HG03354 (cell line): ENCODE measurements at regions not wholly inside any gene's neighbourhood (a gene's known extent, or its start where the extent isn't known, plus 50 kb on each side); places are given as distances from the start of the nearest gene placed in this dataset.

Experiments
- ATAC-seq: cut with Tn5 transposase; IDR thresholded peaks from one replicate; pipeline ENCODE4 v1.9.1; 2021; ENCODE audit warnings: mild to moderate bottlenecking; ENCODE audit not compliant: unreplicated experiment, poor library complexity, severe bottlenecking

DNA sequence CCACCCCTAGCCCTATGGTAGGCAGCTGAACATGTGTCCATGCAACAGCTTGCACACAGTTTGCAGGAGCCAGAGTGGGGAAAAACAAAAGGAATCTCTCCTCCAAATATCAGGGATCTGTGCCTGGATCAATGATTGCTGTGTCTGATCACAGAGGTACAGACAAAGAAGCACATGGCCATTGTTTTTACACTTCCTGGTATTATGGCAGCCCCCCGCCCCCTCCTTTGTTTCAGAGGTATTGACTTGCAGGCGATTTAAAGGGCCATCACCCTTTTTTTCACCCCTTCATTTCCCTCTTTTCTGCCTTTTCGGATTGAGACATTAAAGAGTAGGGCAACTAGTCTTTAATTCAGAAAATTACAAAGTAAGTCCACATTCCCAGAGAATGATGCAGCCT, 453.0 kb upstream of the LUZP2 start:
- ATAC-seq, result no peak

DNA sequence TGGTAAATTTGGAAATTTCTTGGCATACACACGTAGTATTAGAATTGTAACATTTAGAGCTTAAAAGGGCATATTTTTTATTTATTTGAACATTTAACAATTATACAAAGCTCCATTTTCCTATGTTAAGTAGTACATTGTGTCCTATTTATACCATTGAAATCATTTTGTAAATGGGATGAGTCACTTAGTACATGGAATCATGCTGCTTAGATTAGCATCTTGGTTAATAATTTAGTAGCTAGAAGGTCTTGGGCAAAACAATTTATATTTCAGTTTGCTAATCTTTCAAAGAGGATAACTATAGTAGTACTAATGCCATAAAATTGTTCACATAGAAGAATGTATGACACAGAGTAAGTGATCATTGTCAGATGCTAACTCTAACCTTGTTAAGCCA, 450.1 kb upstream of the LUZP2 start:
- no peak for ATAC-seq

DNA sequence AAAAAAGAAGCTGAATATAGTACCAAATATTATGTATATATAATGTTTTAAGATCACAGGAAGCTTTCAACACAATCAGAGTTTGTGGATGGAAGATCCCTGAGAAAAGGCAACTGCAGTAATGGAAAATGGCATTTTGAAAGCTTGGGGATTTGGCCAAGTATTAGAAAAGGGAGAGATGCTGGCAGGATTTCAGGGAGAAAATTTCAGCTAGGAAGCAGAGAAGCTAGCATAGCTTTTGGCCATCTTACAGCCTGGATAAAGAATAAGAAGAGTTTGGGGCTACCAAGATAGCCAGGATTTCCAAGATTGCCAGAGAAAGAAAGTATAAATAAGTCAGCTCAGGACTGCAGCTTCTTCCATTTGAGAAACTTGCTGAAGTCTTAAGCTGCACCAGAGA, 440.8 kb upstream of the LUZP2 start:
- no peak for ATAC-seq

DNA sequence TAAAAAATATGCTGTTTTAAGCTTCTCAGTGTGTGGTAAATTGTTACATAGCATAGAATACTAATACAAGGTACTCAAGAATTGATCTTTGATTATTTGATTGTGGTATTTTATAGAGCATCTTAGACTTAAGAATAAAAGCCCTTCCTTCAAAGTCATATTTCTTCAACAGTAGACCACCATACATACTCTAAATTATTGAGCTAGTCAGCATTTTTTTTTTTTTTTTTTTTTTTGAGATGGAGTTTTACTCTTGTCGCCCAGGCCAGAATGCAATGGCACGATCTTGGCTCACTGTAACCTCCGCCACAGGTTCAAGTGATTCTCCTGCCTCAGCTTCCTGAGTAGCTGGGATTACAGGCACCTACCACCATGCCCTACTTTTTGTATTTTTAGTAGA, 436.7 kb upstream of the LUZP2 start:
- no peak for ATAC-seq

DNA sequence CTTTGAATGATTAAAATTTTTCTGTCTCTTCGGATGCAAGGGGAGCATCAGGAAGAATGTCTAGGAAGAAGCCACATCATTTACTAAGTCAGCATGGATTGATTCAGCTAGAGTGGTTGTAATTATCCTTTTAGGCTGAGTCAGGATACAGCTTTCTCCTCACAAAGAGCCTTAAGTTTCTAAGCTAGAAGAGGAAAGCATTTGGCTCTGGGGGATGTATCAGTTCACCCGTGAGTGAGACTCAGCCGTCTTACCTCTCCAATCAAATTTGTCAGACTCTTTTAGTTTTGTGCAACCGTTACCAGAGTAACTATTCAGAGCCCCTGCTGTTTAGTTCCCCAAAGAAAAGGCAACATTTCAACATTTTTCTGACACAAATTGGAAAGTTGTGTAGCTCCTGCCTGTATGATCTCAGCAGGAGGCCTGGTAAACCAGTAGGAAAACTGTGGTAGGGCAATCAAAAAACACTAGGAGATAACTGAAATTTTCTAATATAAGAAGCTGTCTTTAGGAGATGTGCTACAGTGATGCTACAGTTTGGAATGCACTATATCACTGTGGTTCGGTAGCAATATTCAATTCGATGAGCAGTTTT, 432.4 kb upstream of the LUZP2 start:
- no peak for ATAC-seq

DNA sequence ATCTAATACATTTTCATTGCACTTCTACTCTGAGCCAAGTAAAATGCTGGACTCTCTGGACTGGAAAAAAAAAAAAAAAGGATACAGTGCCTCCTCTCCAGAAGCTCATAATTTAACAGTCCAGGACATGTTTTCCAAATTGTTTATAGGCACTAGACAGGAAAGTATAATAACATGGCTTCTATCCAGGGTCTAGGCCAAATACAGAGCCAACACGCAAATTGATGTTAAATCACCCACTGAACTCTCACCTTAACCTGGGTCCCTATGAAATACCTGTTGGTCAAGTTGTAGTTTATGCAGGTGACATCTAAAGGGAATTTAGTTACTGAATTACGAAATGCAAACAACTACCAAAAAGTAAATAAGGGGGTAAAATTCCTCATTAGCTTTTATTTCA, 428.7 kb upstream of the LUZP2 start:
- ATAC-seq, result no peak

DNA sequence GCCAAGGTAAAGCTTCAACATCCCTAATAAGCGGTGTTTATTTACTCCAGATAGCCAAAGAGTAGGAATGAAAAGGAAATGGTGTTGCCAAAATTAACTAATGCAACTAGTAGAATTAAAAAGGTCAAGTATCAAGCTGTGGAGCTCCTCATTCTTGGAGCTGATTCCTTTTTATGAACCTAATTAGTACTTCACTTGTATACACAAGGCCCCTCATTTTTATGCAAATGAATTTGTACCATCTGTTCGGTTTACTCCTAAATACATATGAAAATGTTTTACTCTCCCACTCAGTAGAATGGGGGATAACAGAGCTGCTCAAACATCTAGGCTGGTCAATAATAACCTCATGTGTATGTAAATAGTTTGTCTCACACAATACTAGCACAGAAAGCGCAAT, 426.4 kb upstream of the LUZP2 start:
- no peak for ATAC-seq

DNA sequence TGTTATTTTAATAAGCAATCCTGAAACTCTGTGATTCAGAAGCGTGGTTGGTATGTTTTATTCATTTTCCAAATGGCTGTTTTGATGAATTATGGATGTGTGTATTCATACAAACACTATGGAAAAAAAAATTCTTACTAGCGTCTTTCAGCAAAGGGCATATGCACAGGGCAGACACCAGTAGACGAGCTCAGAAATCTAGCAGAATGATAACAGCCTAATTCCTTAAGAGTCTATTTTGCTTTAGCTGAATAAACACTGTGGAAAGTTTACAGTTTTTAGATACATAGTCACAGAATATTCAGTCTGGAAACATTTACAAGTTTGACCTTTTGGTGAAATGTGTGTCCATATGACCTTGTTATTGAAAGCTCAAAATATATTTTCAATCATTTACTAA, 418.8 kb upstream of the LUZP2 start:
- no peak for ATAC-seq

DNA sequence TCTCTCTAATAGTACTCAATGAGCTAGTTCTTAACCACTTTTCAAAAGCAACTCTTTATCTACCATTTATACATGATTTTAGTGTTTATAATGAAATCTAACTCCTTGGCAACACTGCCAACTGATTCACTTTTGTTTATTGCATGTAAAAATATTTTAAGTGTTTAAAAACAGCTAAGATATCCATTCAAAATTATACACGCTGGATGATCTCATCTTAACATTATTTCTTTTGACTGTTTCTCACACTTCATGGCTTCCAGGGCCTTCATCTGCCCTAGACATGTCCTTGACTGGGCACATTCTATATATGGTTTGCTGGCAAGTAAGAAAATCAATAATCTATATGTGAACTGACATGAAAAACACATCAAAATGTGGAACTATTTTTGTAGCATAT, 414.6 kb upstream of the LUZP2 start:
- ATAC-seq, result no peak

DNA sequence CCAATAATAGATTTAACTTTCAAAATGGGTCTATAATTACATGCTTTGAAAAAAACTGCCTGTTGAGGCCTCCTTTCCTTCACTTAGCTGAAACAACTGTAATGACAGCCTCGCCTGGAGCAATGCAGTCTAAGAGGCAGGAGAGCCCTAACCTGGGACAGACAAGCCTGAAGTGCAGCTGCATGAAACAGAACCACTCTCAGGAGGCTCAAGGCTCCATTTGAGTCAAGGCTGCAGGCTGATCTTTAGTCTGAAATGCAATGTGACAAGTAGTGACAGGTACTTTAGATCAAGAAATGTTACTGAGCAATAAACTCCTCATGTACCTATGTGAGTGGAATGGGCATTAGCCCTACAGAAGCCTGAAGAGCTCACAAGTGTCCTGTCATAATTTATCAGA, 414.0 kb upstream of the LUZP2 start:
- ATAC-seq, result no peak

DNA sequence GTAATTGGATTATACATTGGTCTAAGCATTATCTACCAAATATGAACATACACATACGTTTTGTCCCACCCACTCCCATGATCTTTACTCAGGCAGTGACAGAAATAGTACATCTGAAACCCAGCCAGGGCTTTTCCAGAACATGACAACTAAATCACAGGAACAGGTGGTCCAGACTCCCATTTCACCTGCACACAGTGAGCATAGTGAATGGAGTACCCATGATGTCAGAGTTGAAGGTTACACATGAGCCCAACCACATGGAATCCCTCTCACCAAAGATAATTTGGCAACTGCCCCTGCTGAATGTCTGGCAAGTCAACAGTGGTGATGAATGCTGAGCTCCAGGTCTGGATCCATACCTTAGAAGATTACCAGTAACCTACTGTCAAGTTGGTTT, 411.9 kb upstream of the LUZP2 start:
- ATAC-seq, result no peak

DNA sequence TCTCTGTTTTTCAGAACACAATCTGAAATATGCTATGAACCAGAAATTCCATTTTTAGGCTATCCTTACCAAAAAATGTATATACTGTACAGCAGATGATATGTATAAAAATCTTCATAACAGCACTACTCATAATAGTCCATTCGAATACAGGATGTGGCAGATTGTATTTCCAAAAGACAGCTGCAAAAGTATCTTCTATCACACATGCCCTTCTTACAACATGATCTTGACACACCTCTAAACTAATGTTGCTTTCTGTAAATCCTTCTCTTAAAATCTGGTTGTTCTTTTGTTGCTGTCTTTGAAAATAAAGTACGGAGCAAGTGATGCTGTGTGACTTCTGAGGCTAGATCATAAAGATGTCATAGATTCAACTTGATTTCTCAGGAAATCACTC, 409.9 kb upstream of the LUZP2 start:
- ATAC-seq, result no peak

DNA sequence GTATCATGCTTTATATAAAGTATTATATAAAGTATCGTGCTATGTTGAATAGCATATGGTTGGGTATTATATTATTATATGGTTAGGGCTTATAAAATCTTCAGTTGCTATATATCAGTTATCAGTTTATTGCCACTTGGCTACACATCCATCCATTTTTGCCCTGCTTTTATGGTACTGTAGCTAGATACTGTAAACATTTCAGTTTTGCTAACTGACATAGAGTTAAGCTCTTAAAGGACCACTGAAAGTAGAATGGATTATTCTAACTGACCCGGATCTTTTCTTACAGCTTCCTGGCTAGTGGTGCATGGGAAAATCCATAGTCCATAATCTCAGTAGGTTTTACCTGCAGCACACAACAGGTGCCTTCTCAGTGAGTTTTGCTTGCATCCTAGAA, 405.3 kb upstream of the LUZP2 start:
- no peak for ATAC-seq

DNA sequence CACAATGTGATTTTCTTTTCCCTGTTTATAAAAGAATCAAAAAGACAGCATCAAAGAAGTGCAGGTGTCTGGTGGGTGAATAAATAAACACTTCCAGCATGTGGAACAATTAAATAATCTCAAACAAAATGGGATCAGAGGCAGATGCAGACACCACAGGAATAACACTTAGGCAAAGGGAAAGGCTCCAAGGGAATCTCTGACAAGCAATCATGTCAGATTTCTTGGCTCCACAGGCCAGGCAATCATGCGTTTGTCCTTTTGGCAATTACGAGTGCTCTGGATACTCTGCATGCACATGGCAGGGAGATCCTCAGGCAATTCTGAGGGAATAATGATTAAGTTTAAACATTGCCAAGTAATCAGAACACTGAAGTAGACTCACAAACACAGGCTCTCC, 403.5 kb upstream of the LUZP2 start:
- ATAC-seq, result no peak

DNA sequence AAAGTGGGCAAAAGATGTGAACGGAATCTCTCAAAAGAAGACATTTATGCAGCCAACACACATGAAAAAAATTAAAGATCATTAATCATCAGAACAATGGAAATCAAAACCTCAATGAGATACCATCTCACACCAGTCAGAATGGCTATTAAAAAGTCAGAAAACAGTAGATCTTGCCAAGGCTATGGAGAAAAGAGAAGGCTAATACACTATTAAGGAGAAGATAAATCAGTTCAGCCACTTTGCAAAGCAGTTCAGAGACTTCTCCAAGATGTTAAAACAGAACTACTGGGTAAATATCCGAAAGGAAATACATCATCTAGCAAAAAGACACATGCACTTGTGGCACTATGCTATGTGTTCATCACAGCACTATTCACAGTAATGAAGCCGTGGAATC, 388.2 kb upstream of the LUZP2 start:
- ATAC-seq, result no peak

DNA sequence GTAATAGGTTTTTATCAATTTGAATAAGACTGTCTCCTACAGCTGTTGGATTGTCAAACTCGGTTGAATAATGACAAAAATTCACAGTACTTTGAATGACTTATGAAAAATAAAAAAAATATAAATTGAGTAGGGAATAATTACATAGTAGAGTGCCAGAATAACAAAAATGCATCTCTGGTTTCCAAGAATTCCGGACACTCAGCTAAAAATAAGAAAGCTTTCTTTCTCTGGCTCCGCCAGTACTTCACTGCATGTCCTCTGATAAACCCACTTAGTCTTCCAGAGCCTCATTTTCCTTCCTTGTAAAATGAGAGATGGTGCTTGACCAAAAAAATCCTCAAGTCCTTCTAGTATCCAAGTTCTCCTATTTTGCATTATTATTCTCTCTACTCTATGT, 374.6 kb upstream of the LUZP2 start:
- no peak for ATAC-seq

DNA sequence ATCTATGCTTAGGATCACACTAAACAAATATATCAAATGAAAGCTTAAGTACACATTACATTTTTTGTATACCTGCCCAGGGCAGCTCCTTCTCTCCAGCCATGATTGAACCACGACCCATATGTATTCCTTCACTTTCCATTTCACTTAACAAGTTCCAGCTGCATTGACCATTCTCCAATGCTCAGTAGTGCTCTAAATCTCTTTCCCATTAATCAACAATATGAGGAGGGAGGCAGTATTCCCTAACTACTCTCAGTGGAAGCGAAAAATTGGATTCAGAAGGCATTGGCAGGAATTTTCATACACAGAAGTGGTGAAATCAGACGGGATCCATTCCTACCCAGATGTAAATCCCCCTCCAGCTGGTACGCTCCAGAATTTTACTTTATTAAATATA, 372.0 kb upstream of the LUZP2 start:
- no peak for ATAC-seq

DNA sequence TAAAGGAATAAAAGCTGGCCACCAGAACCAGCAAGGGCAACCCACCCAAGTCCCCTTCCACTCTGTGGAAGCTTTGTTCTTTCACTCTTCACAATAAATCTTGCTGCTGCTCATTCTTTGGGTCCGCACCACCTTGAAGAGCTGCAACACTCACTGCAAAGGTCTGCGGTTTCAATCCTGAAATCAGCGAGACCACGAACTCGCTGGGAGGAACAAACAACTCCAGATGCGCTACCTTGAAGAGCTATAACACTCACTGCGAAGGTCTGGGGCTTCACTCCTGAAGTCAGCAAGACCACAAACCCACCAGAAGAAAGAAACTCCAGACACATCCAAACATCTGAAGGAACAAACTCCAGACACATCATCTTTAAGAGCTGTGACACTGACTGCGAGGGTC, 365.2 kb upstream of the LUZP2 start:
- no peak for ATAC-seq

DNA sequence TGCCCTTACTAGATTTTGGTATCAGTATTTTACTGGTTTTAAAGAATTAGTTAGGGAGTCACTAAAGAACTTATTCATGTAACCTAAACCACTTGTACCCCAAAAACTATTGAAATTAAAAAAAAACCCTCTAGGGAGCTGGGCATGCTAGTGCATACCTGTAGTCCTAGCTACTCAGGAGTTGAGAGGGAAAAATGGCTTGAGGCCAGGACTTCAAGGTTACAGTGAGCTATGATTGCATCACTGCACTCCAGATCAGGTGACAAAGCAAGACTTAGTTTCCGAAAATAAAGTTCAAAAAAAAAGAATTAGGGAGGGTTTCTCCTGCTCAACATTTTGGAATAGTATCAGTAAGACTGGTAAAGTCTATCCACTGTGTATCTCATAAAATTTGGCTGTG, 364.4 kb upstream of the LUZP2 start:
- ATAC-seq, result no peak

DNA sequence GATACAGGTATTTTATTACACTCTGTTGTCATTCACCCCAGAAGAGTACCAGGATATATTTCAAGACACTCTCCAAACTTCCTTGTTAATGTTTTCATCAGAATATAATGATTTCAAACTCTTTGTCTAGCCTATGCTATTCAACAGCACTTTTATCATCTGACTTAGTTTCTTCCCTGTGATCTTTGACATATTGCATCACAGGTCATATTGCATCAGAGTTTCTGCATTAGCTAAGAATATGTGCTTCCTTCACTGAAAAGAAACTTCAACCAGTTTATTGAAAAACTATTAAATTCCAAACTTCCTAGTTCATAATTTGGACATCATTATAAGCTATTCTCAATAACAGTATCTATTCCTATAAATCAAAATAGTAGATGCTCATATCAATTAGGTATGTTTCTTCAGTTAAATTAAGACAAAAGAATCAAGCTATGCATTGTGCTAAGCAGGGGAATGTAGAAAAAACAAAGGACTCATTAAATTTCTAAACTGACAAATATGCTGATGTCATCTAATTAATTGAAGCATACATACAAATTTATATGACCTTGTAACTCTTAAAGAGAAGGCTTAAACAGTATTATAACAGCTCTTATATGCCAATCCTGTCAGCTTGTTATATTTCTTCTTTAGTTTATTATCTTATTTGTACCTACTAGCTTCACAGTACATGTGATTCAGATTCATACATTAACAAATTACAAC, 361.8 kb upstream of the LUZP2 start:
- ATAC-seq, result no peak

DNA sequence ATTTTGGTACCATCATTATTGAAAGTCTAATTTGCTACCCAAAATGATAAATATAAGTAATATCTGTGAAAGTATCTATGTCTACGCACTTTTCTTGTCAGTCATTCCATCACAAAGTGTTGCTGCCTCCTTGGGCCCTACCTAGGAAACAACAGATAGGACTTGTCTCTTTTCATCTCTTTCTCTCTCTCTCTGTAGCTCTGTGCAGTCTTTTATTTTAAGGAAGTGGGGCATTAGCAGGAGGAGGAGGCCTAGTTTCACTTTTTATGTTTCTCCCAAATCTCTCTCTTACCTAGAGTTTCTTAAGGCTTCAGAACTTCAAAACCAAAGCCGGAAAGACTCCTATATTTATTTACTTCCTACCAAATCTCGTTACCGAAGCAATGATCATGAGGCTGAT, 354.8 kb upstream of the LUZP2 start:
- ATAC-seq, result no peak

DNA sequence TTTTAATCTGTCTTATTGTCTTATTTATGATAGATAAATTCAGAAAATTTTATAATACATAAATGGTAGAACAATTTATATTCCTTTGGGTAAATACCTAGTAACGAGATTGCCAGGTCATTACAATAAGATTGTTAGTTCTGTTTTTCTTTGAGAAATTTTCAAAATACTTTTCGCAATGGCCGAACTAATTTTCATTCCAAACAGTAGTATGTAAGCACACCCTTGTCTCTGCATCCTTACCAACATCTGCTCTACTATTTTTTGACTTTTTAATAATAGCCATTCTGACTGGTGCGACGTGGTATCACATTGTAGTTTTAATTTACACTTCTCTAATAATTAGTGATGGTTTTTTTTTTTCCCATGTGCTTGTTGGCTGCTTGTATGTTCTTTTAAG, 351.4 kb upstream of the LUZP2 start:
- ATAC-seq, result no peak
